ENCODE measurements at regions not wholly inside any gene's neighbourhood (a gene's known extent, or its start where the extent isn't known, plus 50 kb on each side); places are given as distances from the start of the nearest gene placed in this dataset.

GRCh38 chr4:42732776-42733175, 75.9 kb upstream of the ATP8A1 start (continued):
- TF ChIP-seq REST (IDR thresholded peaks at IDR 0.05; ENCODE audit: low read depth) = no peak
- TF ChIP-seq ZNF274 (IDR thresholded peaks at IDR 0.05; ENCODE audit: low read depth, low read length) = no peak
- no peak for TF ChIP-seq TCF7L2 (IDR thresholded peaks at IDR 0.05; ENCODE audit: borderline replicate concordance, extremely low read depth, insufficient read depth, insufficient read length)
- TF ChIP-seq EZH2 (IDR thresholded peaks at IDR 0.05) = no peak
- no peak for TF ChIP-seq CTCF (IDR thresholded peaks at IDR 0.05 in 2 of 3, conservative IDR thresholded peaks at IDR 0.05 in 1 of 3; ENCODE audit: borderline replicate concordance in 1 of 3, insufficient read depth in 1 of 3, low read depth in 2 of 3, low read length in 2 of 3)

GRCh38 chr4:42729505-42730237, 72.8 kb upstream of the ATP8A1 start:
- Histone ChIP-seq H3K9me3 (ENCODE audit: control insufficient read depth in 1 of 2, insufficient read depth in 1 of 2, low read depth in 1 of 2, low read length in 2 of 2) (no peaks in the 10 kb centered on the region), H3K4me3 (replicated peaks in 1 of 2; ENCODE audit: low read depth in 1 of 2, low read length in 2 of 2) (no peak overlapping the region), H3K9ac (ENCODE audit: low read length) (no peak overlapping the region), H2AFZ (ENCODE audit: low read depth, low read length, poor library complexity, severe bottlenecking) (no peak overlapping the region), H3K27ac (ENCODE audit: low read depth, low read length) (no peak overlapping the region), H3K4me2 (ENCODE audit: low read length) (no peak overlapping the region), H3K36me3 (ENCODE audit: control insufficient read depth in 1 of 2, insufficient read depth in 2 of 2, low read length in 2 of 2) (no peaks in the 10 kb centered on the region), H3K9me2 (ENCODE audit: insufficient read depth) (no peaks in the 10 kb centered on the region), H3K79me2 (ENCODE audit: insufficient read depth, low read length) (no peaks in the 10 kb centered on the region), H4K20me1 (ENCODE audit: insufficient read depth) (no peaks in the 10 kb centered on the region), H3K4me1 (ENCODE audit: control insufficient read depth in 1 of 2, insufficient read depth in 2 of 2, low read length in 2 of 2) (no peaks in the 10 kb centered on the region), H3K27me3 (ENCODE audit: insufficient read depth, low read length) (no peaks in the 10 kb centered on the region)
- intact Hi-C loops (cut with micrococcal nuclease) = loop anchor here (5.0 kb wide), 1 partner anchor 37 kb away; no protein-coding TSS in a partner anchor
- no peak for TF ChIP-seq REST (IDR thresholded peaks at IDR 0.05; ENCODE audit: low read depth)
- no TSS peak for BruUV-seq (replicated peaks)
- no peak for DNase-seq (ENCODE audit: low read depth, low spot score)
- ChIA-PET POLR2A (no interaction called here), CTCF (no interaction called here), RAD21 (ENCODE audit: low non-redundant PET in 1 of 2, low total read pairs in 2 of 2, uncharacterized antibody in 2 of 2, unreplicated experiment in 2 of 2) (no interaction called here)
- ATAC-seq = no peak
